ENCODE measurements at regions not wholly inside any gene's neighbourhood (a gene's known extent, or its start where the extent isn't known, plus 50 kb on each side); places are given as distances from the start of the nearest gene placed in this dataset.

DNA sequence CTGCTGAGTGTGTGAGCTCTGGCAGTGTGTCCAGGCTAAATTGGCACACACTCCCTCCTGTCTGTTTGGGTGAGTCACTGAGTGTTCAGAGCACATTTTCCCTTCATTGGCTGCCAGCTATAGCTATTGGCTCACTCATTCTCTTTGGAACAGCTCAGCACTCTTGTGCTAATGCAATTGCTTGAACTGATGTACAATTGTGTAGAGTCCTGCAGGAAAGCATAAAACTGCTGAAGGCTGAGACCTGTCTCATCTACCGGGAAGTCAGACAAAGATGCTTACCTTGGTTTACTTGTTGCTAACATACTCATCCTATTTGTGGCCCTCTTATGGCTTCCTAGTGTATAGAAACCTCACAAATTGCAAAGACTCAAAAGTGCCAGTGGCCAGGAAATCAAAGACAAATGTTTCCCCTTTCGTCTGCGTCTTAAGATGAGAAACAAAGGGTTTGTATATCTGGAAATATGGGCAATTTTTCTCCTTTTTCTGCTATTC, 351.0 kb downstream of the BCKDHB start:
- H3K27ac ChIP-seq (ENCODE audit: low read depth in 2 of 2, low read length in 2 of 2): no peak overlapping the region
- no peaks in the 10 kb centered on the region for H3K36me3 ChIP-seq (ENCODE audit: control insufficient read depth in 2 of 3, insufficient read depth in 3 of 3, low read length in 3 of 3)
- no peaks in the 10 kb centered on the region for H3K9me3 ChIP-seq (ENCODE audit: control insufficient read depth in 2 of 3, insufficient read depth in 1 of 3, low read length in 3 of 3)
- DNase-seq (peak in 1 of 5 donors; percentile 21), FAIRE-seq (no peak)
- no peaks in the 10 kb centered on the region for H3K4me1 ChIP-seq (ENCODE audit: control insufficient read depth in 2 of 3, insufficient read depth in 2 of 3, low read depth in 1 of 3, low read length in 3 of 3)
- intact Hi-C loops (cut with DNase I): no loop called here
- H3K9ac ChIP-seq (ENCODE audit: low read length in 3 of 3): no peak overlapping the region
- H3K27me3 ChIP-seq (ENCODE audit: control insufficient read depth, insufficient read depth, low read length): no peaks in the 10 kb centered on the region
- no peak overlapping the region for H3K4me3 ChIP-seq (ENCODE audit: low read length in 3 of 3)
- TF ChIP-seq, protein P1, sequence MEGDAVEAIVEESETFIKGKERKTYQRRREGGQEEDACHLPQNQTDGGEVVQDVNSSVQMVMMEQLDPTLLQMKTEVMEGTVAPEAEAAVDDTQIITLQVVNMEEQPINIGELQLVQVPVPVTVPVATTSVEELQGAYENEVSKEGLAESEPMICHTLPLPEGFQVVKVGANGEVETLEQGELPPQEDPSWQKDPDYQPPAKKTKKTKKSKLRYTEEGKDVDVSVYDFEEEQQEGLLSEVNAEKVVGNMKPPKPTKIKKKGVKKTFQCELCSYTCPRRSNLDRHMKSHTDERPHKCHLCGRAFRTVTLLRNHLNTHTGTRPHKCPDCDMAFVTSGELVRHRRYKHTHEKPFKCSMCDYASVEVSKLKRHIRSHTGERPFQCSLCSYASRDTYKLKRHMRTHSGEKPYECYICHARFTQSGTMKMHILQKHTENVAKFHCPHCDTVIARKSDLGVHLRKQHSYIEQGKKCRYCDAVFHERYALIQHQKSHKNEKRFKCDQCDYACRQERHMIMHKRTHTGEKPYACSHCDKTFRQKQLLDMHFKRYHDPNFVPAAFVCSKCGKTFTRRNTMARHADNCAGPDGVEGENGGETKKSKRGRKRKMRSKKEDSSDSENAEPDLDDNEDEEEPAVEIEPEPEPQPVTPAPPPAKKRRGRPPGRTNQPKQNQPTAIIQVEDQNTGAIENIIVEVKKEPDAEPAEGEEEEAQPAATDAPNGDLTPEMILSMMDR (IDR thresholded peaks at IDR 0.05; ENCODE audit: borderline replicate concordance, extremely low read depth, insufficient read depth): no peak

DNA sequence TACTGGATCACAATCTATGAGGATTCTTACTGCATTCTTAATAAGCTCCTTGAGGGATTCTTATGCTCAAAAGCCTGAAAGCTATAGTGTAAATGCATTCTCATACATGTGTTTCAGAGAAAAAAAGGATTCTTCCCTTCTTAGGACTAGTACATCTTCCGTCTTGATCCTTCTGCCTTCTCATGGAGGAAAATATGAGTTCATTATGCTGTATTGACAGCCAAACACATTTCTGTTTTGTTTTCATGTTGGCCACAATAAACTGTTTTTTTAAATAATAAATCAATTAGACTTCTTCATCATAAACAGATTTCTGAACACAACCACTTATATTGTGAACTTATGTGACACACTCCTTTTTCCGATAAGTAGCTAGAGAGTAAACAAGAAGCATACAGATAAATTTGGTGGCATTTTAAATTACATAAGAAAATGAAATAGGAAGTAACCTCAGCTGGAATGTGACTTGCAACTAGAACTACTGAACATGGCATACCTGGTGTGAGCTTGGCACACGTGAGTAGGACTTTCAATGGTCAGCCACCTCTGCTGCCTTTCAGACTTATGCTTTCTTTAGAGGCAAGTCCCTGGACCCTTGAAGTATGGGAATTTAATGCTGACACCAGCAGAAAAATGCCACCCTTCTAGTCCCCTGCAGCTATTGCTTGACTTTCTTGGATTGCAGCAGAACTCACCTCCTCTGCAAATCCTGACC, 350.4 kb downstream of the BCKDHB start:
- no peaks in the 10 kb centered on the region for H3K27me3 ChIP-seq (ENCODE audit: control insufficient read depth, insufficient read depth, low read length)
- intact Hi-C loops (cut with DNase I): no loop called here
- H3K36me3 ChIP-seq (ENCODE audit: control insufficient read depth in 2 of 3, insufficient read depth in 3 of 3, low read length in 3 of 3): no peaks in the 10 kb centered on the region
- H3K9ac ChIP-seq (ENCODE audit: low read length in 3 of 3): no peak overlapping the region
- FAIRE-seq (no peak), DNase-seq (no peak)
- TF ChIP-seq, protein P1 (IDR thresholded peaks at IDR 0.05; ENCODE audit: borderline replicate concordance, extremely low read depth, insufficient read depth): no peak
- H3K4me1 ChIP-seq (ENCODE audit: control insufficient read depth in 2 of 3, insufficient read depth in 2 of 3, low read depth in 1 of 3, low read length in 3 of 3): no peaks in the 10 kb centered on the region
- no peaks in the 10 kb centered on the region for H3K9me3 ChIP-seq (ENCODE audit: control insufficient read depth in 2 of 3, insufficient read depth in 1 of 3, low read length in 3 of 3)
- no peak overlapping the region for H3K27ac ChIP-seq (ENCODE audit: low read depth in 2 of 2, low read length in 2 of 2)
- H3K4me3 ChIP-seq (ENCODE audit: low read length in 3 of 3): no peak overlapping the region

DNA sequence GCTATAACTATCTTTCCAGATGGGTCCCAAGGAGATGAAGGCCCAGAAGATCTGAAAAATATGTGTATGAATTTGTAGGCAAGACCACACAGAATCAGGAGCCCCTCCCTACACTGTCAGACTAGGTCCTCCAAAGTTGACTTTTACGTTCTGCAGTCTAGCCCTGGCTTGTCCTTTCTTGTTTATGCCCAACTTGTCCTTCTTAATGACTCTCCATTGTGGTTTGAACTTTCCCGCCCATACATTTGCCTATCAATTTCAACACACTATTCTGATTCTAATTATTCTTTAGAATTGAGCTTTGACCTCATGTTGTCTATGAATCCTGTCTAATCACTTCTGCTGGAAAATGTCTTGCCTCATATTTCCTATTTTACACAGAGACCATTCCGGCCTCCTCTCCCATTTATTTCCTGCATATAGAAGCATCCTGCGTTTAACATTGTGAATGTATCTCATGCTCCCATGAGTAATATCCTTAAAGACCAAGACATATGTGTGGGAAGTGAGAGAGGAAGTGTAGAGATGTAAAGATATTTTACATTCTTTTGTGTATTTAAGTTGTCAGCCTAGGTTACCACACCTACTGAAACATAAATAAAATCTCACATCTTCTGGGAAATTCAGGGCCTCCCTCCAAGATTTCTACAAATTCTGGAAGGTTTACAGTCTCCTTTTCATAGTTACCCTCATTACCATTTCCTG, 348.3 kb downstream of the BCKDHB start:
- H3K27ac ChIP-seq (ENCODE audit: low read depth in 2 of 2, low read length in 2 of 2): no peak overlapping the region
- no peaks in the 10 kb centered on the region for H3K9me3 ChIP-seq (ENCODE audit: control insufficient read depth in 2 of 3, insufficient read depth in 1 of 3, low read length in 3 of 3)
- DNase-seq: peak in 1 of 5 donors; percentile 18
- H3K9ac ChIP-seq (ENCODE audit: low read length in 3 of 3): no peak overlapping the region
- H3K27me3 ChIP-seq (ENCODE audit: control insufficient read depth, insufficient read depth, low read length): no peaks in the 10 kb centered on the region
- TF ChIP-seq, protein P1 (IDR thresholded peaks at IDR 0.05; ENCODE audit: borderline replicate concordance, extremely low read depth, insufficient read depth): no peak
- no peak for FAIRE-seq
- no peak overlapping the region for H3K4me3 ChIP-seq (ENCODE audit: low read length in 3 of 3)
- intact Hi-C loops (cut with DNase I): no loop called here
- no peaks in the 10 kb centered on the region for H3K4me1 ChIP-seq (ENCODE audit: control insufficient read depth in 2 of 3, insufficient read depth in 2 of 3, low read depth in 1 of 3, low read length in 3 of 3)
- no peaks in the 10 kb centered on the region for H3K36me3 ChIP-seq (ENCODE audit: control insufficient read depth in 2 of 3, insufficient read depth in 3 of 3, low read length in 3 of 3)

All from kidney (tissue), 13 donors.